Kidney epithelial cell (primary cell): ENCODE measurements at regions not wholly inside any gene's neighbourhood (a gene's known extent, or its start where the extent isn't known, plus 50 kb on each side); places are given as distances from the start of the nearest gene placed in this dataset.

Source experiments
- DNase-seq: peaks from one replicate; pipeline ENCODE4 v3.0.0-alpha.2; 2010; ENCODE audit warnings: low read depth
- H3K27me3 ChIP-seq: 2 replicates; pipeline ENCODE4 v1.6.0; 2011; ENCODE audit warnings: low read length; ENCODE audit not compliant: control insufficient read depth, insufficient read depth
- H3K36me3 ChIP-seq: 2 replicates; pipeline ENCODE4 v1.5.1; 2011; ENCODE audit warnings: low read length; ENCODE audit not compliant: control insufficient read depth, insufficient read depth
- H3K4me3 ChIP-seq: 2 replicates; pipeline ENCODE4 v1.5.1; 2011; ENCODE audit warnings: low read depth, mild to moderate bottlenecking, control low read depth, low read length
- CTCF ChIP-seq: IDR thresholded peaks from 2 replicates; pipeline ENCODE4 v1.5.1; 2011; ENCODE audit warnings: mild to moderate bottlenecking, moderate library complexity, low read length, control low read depth, inconsistent platforms; ENCODE audit not compliant: insufficient read depth, poor library complexity, severe bottlenecking

GRCh38 chr1:37174876-37175275 is 140.6 kb upstream of the GRIK3 start:
- Histone ChIP-seq H3K4me3 (no peak overlapping the region), H3K36me3 (no peaks in the 10 kb centered on the region), H3K27me3 (no peaks in the 10 kb centered on the region)
- no peak for DNase-seq
- no peak for TF ChIP-seq CTCF

- TF ChIP-seq CTCF: no peak
- H3K27me3 ChIP-seq: no peaks in the 10 kb centered on the region
- DNase-seq: no peak
- H3K4me3 ChIP-seq: no peak overlapping the region
- no peaks in the 10 kb centered on the region for H3K36me3 ChIP-seq
Measured at GRCh38 chr1:37175666-37176215, 141.4 kb upstream of the GRIK3 start.

GRCh38 chr1:37176269-37176668 is 142.0 kb upstream of the GRIK3 start:
- DNase-seq: no peak
- no peak for TF ChIP-seq CTCF
- Histone ChIP-seq H3K36me3 (no peaks in the 10 kb centered on the region), H3K4me3 (no peak overlapping the region), H3K27me3 (no peaks in the 10 kb centered on the region)

GRCh38 chr1:37177230-37177864 is 143.0 kb upstream of the GRIK3 start:
- H3K36me3 ChIP-seq: no peaks in the 10 kb centered on the region
- no peak overlapping the region for H3K4me3 ChIP-seq
- H3K27me3 ChIP-seq: no peaks in the 10 kb centered on the region
- TF ChIP-seq CTCF: peak; percentile 36
- DNase-seq: no peak

GRCh38 chr1:37181425-37181824 is 147.1 kb upstream of the GRIK3 start:
- H3K27me3 ChIP-seq: no peaks in the 10 kb centered on the region
- no peaks in the 10 kb centered on the region for H3K36me3 ChIP-seq
- H3K4me3 ChIP-seq: no peak overlapping the region
- no peak for TF ChIP-seq CTCF
- no peak for DNase-seq

- Histone ChIP-seq H3K27me3 (no peaks in the 10 kb centered on the region), H3K4me3 (no peak overlapping the region), H3K36me3 (no peaks in the 10 kb centered on the region)
- no peak for DNase-seq
- no peak for TF ChIP-seq CTCF
Measured at GRCh38 chr1:37184789-37185188, 150.5 kb upstream of the GRIK3 start.
